NCI-H2081 (cell line): ENCODE measurements at regions not wholly inside any gene's neighbourhood (a gene's known extent, or its start where the extent isn't known, plus 50 kb on each side); places are given as distances from the start of the nearest gene placed in this dataset.
"Not testable (repeated sequence)": the region's sequence is repeated elsewhere in the genome, so short reads cannot be mapped to it uniquely, and the experiment has no call there.

Source experiments
- DNase-seq, 2 experiments: peaks; one replicate each; lab custom pipeline; 2025; lab: John Stamatoyannopoulos, UW

- DNase-seq: not testable (repeated sequence)
Observed at GRCh38 chr1:220412382-220412781, 115.6 kb upstream of the MARK1 start.

DNA sequence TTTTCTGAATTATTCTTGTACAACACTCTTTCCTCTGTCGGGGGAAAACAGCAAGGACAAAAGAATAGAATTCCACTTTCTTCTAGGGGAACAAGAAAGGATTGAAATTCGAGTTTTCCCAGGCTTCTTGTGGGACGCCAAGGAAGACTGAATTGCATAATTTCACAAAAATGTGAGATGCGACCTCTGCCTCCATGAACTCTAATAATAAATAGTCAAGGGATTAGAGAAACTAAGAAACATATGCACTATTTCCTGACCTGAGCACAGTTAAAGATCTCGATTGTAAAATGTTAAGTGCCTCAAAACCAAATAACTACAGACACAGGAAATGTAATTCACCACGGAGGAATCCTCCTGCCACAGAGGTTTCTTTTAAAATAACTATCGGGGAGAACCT lies 117.3 kb upstream of the MARK1 start:
- DNase-seq: no peak

DNA sequence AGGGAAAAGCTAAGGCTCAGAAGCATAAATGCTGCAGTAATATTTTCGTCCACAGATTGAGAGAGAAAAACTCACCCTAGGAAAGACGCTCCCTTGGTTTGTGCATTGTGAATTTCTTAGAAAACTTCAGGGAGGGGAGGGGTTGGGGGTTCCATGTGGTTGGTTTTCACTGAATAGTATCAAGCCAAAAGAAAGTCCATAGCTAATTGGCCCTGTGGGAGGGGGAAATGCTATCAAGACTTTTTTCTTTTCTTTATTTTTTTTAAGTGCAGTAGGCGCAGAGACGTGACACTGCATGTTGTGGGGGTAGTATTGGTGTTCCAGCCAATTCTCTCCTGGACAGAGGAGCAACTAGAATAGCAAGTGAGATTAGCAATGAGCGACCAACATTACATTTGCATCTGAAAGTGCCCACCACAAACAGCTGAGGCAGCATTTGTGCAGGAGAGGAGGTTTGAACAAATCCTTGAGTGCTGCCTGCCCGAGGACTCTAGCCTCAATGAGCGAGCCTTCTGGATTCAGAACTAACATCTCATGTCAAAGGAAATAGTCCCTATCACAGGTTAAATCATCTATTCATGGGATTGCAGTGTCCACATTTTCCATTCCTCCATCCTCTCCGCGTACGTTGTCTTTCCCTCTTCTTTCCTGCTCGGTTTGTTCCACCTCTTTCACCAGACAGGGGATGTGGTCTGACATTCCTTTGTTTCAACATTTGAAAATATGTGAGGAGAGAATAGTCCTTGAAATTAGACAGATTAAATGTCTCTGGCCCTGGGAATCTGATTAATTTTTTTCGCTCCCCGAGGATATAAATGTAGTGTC lies 118.0 kb upstream of the MARK1 start:
- no peak for DNase-seq

- no peak for DNase-seq
Observed at GRCh38 chr1:220407191-220407590, 120.7 kb upstream of the MARK1 start.

DNA sequence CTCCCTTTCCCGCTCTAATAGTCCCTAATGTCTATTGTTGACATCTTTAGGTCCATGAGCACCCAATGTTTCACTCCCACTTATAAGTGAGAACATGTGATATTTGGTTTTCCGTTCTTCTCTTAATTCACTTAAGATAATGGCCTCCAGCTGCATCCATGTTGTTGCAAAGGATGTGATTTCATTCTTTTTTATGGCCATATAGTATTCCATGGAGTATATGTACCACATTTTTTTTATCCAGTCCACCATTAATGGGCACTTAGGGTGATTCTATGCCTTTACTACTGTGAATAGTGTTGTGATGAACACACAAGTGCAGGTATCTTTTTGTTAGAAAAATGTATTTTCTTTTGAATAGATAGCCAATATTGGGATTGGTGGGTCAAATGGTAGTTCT lies 126.0 kb upstream of the RAB3GAP2 start:
- no peak for DNase-seq

DNA sequence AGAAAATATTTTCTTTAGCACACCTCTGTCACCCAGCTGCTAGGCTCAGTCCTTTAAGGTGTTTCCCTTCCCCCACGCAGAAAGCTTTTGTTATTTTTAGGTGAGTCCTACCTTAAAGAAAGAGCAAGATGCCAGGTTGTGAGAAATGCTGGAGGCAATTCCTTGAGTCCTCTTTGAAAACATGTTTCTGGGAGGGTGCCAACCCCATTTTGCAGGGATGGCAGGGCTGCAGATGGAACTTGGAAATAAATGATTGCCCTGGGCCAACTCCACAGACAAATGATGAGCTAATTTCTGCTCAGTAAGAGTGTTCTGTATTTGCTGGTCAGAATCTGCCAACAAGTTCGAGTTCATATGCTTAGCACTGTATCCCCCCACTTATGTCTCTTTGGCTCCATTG lies 119.2 kb upstream of the RAB3GAP2 start:
- DNase-seq: no peak

GRCh38 chr1:220389634-220390033 lies 117.4 kb upstream of the RAB3GAP2 start:
- DNase-seq: peak in 1 of 2 experiments; percentile 64

GRCh38 chr1:220386494-220387195 lies 114.4 kb upstream of the RAB3GAP2 start:
- no peak for DNase-seq

DNA sequence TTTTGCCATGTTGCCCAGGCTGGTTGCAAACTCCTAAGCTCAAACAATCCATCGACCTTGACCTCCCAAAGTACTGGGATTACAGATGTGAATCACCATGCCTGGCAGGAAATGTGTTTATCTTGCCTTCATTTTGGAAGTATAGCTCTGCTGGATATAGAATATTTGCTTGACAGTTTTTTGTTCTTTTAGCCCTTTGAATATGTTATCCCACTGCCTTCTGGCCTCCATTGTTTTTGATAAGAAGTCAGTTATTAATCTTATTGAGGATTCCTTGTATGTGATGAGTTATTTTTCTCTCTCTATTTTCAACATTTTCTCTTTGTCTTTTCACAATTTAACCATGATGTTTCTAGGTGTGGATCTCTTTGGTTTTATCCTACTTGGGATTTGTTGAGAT lies 112.9 kb upstream of the RAB3GAP2 start:
- no peak for DNase-seq

GRCh38 chr1:220382994-220383393 lies 110.7 kb upstream of the RAB3GAP2 start:
- DNase-seq: no peak

DNA sequence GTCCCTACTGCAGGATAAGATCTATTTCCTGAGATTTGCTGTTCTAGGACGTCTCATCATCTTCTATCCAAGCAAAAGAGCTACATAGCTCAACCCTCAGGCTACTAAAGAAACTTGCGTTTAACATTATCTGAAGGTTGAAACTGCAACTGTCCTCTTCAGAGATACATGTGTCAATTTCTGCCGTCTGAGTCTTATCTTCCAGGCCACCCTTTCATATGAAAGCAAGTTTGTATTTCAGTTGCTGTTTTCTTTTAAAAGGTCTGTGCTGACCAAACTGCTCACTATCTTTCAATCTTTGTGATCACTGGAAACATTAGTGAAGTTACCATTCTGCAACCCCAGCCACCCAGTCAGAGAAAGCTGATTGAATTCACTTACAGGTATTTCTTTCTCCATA lies 108.6 kb upstream of the RAB3GAP2 start:
- no peak for DNase-seq

- no peak for DNase-seq
Observed at GRCh38 chr1:220378571-220379302, 106.5 kb upstream of the RAB3GAP2 start.

DNA sequence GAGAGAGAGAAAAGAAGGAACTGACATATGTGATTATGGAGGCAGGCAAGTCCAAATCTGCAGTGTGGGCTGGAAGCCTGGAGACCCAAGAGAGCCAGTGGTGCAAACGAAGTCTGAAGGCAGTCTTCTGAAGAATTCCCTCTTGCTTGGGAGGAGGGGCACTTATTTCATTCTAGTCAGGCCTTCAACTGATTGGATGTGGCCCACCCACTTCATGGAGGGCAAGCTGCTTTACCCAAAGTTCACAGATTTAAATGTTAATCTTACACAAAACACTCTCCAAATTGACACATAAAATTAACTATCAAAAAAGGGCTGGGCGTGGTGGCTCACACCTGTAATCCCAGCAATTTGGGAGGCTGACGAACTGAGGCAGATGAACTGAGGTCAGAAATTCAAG lies 103.5 kb upstream of the RAB3GAP2 start:
- DNase-seq: no peak

DNA sequence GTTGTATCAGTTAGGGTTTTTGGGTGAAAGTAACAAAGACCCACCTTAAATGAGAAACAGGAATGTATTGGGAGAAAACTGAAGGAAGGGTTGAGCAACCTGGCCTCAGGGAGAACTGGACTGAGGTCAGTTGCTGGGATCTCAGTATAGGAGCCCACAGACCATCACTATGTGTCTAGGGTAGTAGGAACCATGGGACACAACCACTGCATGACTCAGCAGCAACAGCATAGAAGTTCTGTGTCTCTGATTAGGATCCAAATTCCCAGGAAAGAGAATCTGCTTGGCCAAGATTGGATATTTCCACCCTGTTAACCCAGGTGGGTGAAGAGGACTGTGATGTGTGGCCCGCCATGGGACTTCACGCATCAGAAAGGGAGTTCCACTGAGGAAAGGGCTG lies 102.2 kb upstream of the RAB3GAP2 start:
- no peak for DNase-seq

DNA sequence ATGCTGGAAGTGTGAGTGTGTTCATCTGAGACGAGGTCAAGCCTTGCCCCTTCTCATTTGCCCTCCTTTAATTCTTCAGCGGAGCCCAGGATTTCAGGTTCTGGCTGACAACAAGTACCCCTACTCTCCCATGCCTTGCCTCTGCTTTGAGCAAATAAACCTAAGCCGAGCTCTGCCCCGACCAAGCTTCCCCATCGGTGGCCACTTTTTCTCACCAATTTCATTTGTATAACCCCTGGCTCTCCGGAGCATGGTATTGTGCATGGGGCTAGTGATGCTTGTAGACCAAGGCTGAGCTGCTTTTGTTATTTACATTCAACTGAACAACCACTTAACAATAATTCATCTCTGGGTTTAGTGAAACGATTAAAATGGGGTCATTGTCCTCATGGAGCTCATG lies 100.2 kb upstream of the RAB3GAP2 start:
- DNase-seq: no peak

DNA sequence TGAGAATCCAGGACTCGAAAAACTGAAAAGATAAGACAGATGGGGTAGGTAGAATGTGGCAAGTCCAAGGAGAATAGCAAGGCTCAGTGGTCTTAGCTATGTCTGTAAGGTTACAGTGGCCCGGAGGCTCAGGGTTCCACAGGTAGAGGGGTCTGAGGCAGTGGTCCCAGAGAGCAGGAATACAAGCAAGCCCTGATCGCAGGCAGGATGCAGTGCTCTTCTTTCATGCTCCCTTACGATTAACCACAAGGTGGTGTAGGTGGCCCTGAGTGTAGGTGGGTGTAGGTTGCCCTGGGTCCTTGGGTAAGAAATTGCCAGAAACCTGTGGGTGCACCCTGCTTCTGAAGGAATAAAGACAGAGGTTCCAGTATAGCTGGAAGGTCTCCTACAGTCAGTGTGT lies 99.1 kb upstream of the RAB3GAP2 start:
- peak in 1 of 2 experiments; percentile 28 for DNase-seq

DNA sequence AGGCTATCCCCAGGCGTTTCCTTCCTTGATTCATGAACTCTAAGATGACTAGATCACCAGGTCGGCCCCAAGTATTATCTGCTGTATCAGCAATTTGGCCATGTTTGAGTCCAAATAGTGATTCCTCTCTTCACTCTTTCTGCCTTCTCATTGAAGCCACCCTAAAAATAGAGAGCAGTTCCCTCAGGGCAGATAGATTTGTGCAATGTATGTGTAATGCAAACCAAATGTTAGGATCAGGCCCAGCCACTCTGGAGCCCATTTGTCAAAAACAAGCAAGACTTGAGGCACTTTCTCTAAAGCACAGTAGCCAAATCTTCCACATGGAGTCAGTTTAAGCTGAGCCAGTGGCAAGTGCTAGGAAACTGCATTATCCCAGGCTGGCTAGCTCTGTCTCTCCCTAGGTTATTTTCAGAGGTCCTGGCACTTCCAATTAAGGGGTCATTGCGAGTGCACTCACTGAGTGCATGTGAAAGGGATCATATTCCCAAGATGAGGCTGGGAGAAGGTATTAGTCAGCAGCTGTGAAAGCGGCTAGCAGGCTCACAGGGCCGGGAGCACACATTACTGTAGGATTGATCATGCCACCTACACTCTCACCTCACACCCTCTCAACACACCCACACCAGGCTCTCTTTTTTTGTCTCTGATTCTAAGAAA lies 97.9 kb upstream of the RAB3GAP2 start:
- no peak for DNase-seq

DNA sequence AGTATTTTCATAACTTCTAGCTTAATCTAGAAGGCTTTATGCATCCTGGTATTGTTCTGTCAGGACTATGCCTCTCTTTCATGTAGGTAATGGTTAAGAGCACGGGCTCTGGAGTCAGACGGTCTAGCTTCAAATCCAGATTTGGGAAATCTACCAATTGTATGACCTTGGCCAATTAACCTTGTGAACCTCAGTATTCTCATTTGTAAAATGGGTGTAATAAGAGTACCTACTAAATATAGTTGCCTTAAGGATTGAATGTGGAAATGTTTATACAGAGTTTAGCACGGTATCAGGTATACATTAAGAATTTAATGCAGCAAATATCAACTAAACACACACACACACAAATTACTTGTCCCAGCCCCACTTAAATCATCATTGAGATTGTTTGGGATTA lies 97.3 kb upstream of the RAB3GAP2 start:
- DNase-seq: no peak

GRCh38 chr1:220368352-220369265 lies 96.4 kb upstream of the RAB3GAP2 start:
- DNase-seq: no peak

DNA sequence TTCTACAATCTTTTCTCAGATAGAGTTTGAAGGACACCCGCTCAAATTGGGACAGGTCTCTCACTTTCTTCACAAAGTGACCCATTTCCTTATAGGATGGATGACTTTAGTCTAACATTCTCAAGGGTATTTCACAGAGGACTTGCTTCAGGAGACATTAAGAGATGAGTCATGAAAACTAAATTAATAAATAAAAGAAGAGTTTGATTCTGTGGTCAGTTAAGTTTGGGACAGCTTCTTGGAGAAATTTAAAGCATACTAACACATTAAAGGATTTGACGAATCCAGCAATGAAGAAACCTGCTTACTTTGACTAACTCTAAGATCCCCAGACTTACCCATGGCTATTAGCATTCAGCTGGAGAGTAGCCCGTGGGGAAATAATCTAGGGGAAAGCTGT lies 95.6 kb upstream of the RAB3GAP2 start:
- DNase-seq: no peak

DNA sequence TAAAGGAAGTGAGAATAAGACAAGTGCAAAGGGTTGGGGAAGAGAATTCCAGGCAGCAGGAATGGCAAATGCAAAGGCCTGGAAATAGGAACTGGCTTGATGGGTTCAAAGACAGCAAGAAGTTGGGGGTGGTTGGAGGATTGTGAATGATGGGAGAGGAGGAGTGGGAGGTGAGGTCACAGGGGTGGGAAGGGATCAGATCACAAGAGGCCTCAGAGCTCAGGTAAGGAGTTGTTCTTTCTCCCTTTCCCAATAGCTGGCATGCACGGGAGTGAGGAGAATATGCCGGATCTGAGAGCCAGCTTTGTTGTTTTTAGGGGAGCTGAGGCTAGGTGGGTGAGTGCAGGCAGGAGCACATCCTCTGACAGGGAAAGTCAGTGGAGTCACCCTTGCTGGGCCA lies 94.0 kb upstream of the RAB3GAP2 start:
- no peak for DNase-seq
